GM18868 (cell line): ENCODE measurements at regions not wholly inside any gene's neighbourhood (a gene's known extent, or its start where the extent isn't known, plus 50 kb on each side); places are given as distances from the start of the nearest gene placed in this dataset.
"Not testable (repeated sequence)": the region's sequence is repeated elsewhere in the genome, so short reads cannot be mapped to it uniquely, and the experiment has no call there.

Experiments
- ATAC-seq: cut with Tn5 transposase; IDR thresholded peaks from one replicate; pipeline ENCODE4 v1.9.1; 2021; ENCODE audit warnings: mild to moderate bottlenecking, moderate library complexity; ENCODE audit not compliant: unreplicated experiment

DNA sequence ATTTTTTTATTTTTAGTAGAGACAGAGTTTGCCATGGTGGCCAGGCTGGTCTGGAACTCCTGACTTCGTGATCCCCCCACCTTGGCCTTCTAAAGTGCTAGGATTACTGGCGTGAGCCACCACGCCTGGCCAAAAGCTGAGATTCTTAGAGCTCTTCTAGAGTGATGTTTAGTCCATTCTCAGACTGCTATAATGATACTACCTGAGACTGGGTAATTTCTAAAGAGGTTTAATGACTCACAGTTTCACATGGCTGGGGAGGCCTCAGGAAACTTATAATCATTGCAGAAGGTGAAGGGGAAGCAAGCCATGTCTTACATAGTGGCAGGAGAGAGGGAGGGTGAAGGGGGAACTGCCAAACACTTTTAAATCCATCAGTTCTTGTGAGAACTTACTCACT lies 1804.9 kb upstream of the LRRTM1 start:
- no peak for ATAC-seq

GRCh38 chr2:82098617-82099016 lies 1794.1 kb upstream of the LRRTM1 start:
- ATAC-seq, result no peak

DNA sequence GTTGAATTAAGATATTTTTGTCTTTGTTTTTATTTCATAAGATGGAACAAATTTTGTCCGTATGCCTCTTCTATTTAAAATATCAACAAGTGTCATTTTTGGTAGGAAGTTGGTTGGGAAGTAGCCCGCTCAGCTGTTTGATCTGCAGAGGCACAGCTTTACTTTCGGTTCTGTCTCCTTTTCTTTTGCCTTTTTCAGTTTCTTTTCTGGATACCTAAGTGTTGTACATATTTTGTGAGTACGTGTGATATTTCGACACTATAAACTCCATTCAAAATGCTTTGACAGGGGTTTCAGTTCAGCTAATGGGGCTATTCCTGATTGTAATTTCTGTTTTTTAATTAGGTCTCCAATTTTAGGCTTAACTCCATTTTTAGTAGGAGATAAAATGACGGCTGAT lies 1785.0 kb upstream of the LRRTM1 start:
- no peak for ATAC-seq

DNA sequence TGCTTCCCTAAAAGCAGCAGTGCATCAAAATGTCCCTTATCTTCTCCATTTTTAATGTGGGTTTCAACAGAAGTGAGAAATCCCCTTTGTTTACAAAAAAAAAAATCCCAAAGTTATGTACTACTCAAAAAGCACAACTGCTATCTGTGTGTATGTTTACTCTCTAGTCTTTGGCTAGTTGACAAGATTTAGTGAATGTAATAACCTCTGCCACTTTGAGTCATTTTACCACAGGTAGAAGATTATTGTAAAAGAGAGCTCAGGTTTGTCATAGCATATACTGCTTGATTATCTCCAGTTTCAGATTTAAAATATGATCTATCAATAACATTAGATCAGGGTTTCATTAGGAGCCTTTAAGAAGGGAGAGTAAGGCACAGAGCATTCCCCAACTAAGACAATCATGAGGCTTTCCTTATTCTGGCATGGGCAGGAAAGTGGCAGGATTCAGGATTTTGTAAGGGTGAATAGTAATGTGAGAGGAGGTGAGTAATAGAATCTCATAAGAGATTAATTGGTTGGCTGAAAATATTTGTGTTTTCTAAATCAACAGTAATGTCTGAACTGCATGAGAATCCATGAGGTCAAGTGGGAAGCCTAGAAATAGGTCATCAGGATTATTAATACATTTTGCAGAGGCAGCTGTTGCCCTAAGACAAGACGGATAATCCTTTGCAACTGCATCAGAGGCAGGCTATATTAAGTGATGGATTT lies 1780.3 kb upstream of the LRRTM1 start:
- no peak for ATAC-seq

GRCh38 chr2:82075875-82076274 lies 1771.3 kb upstream of the LRRTM1 start:
- no peak for ATAC-seq

DNA sequence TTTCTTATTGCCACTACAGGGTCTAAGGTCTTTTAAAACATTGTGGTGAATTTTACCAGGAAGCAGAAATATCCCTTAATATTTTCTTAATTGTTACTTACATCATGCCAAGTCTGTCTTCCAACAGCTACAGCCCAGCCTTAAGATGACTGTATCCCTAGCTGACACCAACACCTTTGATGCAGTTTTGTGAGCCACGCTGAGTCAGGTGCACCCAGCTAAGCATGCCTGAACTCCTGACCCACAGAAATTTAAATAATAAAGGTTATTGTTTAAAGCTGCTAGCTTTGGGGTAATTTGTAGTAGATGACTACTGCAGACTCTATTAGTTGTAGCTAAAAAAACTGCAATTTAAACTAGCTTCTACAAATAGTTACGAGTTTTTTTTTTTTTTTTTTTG lies 1757.9 kb upstream of the LRRTM1 start:
- no peak for ATAC-seq

DNA sequence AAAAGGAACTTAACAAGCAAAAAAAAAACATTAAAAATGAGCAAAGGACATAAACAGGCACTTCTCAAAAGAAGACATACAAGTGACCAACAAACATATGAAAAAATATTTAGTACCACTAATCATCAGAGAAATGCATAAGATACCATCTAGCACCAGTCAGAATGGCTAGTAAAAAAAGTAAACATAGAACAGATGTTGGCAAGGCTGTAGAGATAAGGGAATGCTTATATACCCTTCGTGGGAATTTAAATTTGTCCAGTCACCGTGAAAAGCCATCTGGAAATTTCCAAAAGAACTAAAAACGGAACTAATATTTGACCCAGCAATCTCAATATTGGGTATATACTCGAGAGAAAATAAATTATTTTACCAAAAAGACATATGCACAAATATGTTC lies 1751.3 kb upstream of the LRRTM1 start:
- ATAC-seq, result no peak

DNA sequence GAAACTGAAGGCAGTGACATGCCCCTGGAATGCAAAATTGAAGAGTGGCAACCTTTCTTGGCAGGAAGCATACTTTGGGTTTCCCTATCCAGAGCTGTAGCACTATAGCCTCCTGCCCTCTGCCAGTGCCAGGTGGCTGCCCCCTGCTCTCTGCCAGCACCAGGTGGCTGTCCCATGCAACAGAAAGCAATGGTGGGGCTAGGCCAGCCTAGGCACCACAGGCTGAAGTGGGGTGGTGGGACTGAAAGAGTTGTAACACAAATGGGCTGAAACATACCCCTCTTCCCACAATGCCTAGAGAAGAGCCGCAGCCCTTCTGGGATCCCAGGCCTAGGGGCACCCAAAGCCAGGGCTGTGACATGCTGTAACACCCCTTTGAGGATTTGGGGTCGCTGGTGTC lies 1739.3 kb upstream of the LRRTM1 start:
- ATAC-seq, result no peak

DNA sequence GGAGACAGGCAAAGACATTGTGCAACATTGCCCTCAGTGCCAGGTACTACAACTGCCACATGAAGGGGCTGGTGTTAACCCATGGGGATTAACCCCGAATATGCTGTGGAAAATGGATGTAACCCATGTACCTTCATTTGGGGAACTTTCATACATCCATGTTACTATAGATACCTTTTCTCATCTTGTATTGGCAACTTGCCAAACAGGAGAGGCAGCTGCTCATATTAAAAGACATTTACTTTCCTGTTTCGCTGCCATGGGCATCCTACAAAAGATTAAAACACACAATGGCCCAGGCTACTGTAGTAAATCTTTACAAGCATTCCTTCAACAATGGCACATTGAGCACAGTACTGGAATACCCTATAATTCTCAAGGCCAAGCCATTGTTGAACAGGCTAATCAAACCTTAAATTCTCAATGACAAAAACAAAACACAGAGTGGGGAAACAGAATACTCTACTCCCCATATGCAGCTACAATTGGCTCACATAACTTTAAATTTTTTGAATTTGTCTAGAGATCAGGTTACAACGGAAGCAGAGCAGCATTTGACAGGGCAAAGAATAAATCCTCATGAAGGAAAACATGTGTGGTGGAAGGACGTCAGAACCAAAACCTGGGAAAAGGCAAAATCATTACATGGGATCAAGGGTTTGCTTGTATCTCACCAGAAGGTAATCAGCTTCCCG lies 1723.5 kb upstream of the LRRTM1 start:
- ATAC-seq, result no peak

GRCh38 chr2:82023710-82024109 lies 1719.2 kb upstream of the LRRTM1 start:
- no peak for ATAC-seq

GRCh38 chr2:82013641-82014040 lies 1709.1 kb upstream of the LRRTM1 start:
- ATAC-seq, result no peak

DNA sequence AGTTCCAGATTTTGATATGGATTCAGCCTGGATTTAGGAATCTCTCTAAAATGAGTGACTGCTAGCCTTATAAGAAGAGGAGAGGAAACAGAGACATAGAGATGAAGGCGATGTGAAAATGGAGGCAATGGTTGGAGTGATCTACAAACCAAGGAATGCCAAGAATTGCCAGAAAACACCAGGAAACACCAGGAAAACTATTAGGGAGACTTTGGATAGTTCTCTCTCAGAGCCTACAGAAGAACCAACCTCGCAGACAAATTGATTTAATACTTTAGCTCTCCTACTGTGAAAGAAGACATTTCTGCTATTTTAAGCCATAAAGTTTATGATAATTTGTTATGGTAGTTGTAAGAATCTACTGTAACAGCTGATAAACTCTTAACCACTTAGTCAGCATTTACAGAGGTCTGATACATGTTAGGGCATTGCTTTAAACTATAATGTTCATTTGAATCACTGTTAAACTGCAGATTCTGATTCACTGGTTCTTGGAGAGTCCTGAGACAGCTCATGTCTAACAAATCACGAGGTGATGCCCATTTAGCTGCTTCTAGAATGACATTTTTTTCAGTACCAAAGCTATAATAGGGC lies 1702.6 kb upstream of the LRRTM1 start:
- ATAC-seq, result no peak

GRCh38 chr2:82005889-82006288 lies 1701.3 kb upstream of the LRRTM1 start:
- ATAC-seq, result not testable (repeated sequence)

- no peak for ATAC-seq
These were observed 1697.1 kb upstream of the LRRTM1 start for GRCh38 chr2:82001614-82002013.

DNA sequence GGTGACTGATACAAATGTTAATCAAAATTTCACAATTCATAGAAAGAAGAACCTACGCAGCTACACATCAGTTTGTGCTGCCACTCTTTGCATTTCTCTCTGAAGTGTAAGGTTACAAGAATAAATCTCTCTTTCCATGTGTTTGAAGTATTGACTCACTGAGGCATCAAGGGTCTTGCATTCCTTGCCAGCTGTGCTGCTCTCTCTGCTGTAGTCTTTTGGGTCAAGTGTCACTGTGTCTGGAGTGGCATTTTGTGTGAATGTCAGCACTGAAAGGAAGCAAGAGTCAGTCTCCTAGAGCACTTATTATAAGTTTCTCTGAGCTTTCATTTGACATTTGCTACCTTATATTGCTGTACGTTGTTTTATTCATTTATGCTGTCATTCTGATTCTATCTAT lies 1696.1 kb upstream of the LRRTM1 start:
- no peak for ATAC-seq

- ATAC-seq, result no peak
These were observed 1691.8 kb upstream of the LRRTM1 start for GRCh38 chr2:81996332-81996731.

GRCh38 chr2:81991282-81991681 lies 1686.7 kb upstream of the LRRTM1 start:
- no peak for ATAC-seq

- ATAC-seq, result no peak
These were observed 1682.8 kb upstream of the LRRTM1 start for GRCh38 chr2:81987370-81987769.

- ATAC-seq, result no peak
These were observed 1680.6 kb upstream of the LRRTM1 start for GRCh38 chr2:81984969-81985637.

- ATAC-seq, result no peak
These were observed 1677.0 kb upstream of the LRRTM1 start for GRCh38 chr2:81981585-81981984.

DNA sequence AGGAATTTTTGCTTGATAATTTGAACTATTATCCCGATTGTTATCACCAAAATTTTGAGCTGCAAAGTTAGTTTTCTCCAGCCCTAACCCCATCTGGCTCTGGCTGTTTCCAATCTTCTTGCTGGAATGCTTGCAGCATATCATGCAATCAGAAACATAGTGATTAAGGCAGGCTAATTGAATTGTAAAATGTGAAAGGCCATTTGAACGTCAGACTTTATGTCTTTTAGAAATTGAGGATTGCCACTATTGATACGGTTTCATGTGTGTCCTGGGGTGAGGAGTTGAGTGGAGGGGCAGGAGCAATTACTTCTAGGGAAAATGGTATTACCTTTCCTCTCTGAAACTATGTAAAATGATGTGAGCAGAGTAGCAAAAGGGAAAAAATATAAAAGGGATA lies 1674.5 kb upstream of the LRRTM1 start:
- ATAC-seq, result no peak

DNA sequence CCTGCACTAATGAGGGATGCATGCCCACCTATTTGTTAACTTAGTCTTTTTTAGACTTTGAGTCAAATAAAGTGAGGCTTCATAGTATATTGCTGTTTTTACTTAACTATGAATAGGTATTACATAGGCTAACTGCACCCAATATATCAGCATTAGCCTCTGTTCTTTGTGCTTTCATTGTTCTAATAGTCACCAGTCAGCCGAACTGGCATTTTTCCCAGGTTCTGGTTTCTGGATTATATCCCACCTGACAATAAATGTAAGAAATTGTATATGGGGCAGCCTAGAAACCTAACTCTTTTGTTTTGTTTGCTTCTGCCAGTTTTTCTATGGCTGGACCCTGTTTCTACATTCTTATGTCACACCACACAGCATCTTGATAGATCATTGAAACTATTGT lies 1672.4 kb upstream of the LRRTM1 start:
- ATAC-seq, result no peak
